Activated CD4-positive, CD25-positive, alpha-beta regulatory T cell treated with anti-CD3 and anti-CD28 coated beads, Interleukin-2, amount 50 U/mL, for 72 hours (primary cell): ENCODE measurements at regions not wholly inside any gene's neighbourhood (a gene's known extent, or its start where the extent isn't known, plus 50 kb on each side); places are given as distances from the start of the nearest gene placed in this dataset.

Experiments
- DNase-seq: peaks from one replicate; pipeline ENCODE4 v3.0.0; 2021

DNA sequence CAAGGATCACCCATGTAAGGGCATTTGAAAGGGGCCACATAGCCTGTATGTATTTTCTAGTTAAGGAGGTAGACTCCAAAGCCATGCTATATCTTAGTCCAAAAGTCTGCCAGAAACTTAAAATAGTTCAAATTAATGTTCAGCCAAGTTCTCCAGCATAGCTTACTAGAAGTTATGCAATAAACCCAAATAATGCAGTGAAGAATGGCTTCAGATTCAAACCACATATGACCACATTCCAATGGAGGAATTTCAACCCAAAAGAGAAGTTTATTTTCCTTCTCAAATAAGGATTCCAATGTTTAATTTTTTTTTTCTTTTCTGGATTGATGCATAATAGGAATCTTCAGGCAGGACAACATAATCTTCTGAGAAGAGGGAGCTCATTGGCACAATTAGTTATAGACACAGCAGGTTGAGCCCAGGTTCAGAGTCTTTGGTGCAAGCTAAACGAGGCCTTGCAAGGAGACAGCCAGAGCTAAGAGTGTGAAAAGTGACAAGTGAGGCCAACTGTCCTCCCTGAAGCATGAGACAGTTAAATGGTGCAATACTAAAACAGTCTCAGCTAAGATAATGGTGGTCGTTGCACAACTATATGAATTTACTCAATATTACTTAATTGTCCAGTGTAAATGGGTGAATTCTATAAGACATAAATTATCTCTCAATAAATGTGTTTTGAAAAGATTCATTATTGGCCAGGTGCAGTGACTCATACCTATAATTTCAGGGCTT, 598.8 kb upstream of the CDH4 start:
- no peak for DNase-seq

DNA sequence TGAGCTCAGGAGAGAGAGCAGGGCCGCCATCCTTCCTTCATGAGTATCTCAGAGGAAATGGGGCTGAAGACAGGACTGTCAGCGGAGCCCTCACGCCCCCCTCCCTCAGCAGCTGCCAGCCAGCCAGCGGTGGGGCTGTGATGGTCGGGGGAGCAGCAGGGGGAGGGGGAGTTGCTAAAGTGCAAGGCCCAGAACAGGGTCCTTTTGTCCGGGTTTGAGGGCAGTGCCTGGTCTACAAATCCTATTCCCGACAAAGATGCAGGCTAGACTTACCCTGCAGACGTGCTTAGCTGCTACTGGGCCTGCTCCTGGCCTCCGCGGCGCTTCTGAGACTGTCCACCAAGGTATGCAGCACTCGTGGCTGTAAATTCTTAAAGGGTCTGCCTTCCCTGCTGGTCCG, 593.4 kb upstream of the CDH4 start:
- DNase-seq: no peak

DNA sequence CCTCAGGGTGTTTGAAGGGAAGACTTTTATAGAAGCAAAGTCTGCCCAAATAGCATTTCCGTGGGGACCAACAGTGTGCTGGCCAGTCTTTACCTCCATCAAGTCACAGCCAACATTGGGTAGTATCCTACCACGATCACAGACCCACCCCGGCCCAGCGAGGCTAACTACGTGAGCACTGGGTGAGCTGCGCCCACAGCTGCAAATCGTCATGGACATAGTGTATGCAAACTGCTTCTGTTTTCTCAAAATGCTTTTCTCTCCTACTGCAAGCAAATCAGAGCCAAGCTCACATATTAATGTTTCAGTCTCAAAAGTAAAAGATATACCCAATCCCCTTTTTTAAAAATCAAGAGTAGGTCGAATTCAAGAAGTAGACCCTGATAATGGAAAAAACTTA, 592.8 kb upstream of the CDH4 start:
- DNase-seq: no peak

DNA sequence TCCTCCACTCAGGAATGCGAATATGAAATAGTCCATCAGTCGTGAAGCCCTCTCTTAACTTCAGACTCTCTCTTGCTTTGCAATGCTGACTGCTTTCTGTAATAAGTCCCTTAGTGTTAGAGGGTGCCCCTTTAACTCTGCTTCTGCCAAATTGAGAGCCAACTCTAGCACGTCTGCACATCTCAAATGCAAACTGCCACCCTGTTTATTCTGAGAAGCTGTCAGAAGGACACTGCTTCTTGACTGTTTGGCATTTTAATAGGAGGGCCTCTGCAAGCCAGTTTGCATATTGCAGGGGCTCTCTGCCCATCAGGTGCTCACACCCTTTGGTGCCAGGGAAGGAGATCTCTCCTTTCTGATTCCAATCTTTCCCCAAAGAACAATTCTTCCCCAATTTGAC, 589.8 kb upstream of the CDH4 start:
- DNase-seq: no peak

DNA sequence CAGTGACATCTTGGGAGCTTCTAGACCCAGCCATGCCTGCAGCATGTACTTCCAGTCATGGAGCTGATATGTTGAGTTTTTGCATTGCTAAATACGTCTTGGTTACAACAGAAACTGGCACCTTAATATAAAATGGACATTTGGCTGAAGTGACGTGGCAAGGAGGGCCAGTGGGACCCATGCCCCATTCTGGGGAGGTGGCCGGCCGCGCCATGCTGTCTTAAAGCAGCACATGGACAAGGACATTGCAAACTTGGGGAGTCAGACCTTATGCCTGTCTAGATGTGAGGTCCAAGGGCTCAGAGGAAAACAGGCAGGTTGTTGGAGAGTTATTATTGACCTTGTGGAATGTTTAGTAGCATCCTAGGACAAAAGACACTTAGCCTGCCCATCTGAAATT, 588.0 kb upstream of the CDH4 start:
- DNase-seq: no peak

DNA sequence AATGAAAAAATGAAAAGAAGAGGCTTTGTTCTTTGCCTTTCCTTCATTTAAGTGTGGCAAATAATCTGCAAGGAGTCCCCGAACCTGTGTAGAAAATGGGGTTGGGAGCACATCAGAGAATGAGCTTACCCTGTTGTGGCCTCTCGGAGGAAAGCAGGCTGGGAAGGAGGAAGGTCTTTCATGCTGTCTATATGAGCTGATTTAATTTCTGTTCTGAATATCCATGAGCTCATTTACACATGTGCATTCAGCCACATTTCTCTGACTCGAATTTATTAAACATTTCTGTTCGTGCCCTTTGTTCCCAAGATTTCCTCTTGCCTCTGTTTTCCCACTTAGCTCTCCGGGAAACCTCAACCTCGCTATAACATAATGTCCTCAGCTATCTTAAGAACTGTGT, 584.4 kb upstream of the CDH4 start:
- no peak for DNase-seq

DNA sequence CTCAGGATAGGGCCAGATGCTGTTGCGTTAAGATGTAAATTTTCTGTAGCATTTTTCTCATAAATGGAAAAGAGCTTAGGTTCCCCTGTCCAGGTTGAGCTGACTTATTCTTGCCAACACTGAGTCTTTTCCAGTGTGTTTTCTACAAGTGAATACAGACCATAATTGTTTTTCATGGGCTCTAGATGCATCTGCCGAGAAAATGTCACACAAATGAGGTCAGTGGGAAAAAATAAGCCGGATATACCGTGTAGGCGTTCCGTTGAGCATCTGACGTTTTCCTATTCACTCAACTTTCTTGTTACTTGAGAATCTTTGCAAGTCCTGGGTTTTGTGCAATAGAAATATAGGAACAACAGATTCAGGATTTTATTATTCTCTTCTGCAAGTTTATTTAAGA, 582.9 kb upstream of the CDH4 start:
- DNase-seq: no peak

DNA sequence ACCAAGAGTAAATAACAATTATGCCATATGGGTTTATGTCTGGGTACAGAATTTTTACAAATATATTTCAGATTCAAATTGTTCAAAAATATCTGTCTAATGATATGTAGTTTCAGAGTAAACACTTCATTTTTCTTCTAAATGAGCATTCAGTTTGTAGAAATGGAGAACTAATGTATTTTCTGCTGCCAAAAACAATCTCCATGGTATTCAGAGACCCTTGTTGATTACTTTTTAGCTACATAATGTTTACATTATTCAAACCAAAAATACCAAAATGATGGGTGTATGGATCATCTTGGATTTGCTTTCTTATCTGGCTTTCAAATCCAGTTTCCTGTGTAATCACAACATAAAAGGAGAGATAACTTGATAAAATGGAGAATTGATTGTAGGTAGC, 576.0 kb upstream of the CDH4 start:
- no peak for DNase-seq

DNA sequence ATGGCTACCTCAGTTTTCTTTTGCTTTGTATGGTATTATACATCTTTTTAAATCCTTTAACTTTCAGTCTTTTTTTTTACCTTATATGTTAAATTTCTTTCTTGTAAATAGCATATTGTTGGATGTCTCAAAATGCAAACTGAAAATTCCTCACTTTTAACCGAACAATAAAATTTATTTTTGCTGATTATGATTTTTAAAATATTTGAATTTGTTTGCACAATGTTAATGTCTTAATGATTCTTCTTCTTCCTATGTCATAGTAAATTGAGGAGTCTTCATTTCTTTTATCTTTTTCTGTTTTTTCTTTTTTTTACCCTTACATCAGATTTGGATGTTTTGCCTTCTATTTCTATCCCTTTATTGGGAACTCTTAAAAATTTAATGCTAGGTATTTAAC, 574.2 kb upstream of the CDH4 start:
- DNase-seq: no peak

DNA sequence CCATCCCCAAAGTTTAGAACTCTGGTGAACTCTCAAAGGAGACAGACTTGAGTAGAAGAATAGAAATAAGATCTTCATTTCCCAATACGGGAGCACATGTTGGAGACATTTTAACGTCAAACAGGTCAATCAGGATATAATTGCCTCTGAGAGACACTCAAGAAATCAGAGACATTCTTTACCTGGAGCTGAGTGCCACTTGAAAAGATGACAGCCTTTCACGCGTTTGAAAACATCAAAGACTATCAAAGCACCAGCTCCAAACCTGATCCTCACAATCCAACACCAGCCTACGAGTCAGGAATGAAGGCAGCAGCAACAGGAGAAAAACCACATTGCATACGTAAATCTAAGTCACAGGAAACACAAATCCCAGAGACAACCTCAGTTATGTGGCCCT, 571.5 kb upstream of the CDH4 start:
- no peak for DNase-seq

DNA sequence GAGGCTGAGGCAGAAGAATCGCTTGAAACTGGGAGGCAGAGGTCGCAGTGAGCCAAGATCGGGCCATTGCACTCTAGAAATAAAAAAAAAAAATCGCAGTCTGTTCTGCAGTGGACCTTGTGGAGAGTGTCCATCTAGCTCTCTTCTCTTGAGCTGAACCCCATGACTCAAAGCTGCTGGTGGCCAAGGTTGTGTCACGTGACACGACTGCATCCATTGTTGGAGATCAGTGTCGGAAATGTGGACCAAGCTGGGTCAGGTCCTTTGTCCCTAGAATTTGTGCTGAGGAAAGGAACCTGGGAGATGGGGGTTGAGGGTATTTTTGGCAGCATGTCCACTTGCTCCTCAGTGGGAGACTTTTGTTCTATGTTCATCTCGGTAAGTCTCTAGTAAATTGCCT, 564.8 kb upstream of the CDH4 start:
- no peak for DNase-seq

DNA sequence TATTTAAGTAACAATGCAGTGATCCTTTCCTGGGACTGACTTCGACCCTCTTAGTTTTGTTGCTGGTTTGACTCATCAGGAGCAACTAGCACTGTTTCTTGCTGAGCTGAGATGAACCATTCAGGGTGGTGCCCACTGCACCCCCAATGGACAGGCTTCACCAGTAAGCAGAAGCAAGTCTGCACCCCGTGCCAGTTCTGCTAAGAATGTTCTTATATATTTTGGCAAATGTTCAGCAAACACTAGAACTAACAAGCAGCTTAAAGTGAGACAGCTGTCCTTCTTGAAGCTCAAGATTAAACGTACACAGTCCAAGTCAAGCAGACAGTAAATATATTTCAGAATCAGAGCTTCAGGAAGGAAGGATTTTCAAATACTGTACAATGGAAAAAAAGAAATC, 561.3 kb upstream of the CDH4 start:
- no peak for DNase-seq

DNA sequence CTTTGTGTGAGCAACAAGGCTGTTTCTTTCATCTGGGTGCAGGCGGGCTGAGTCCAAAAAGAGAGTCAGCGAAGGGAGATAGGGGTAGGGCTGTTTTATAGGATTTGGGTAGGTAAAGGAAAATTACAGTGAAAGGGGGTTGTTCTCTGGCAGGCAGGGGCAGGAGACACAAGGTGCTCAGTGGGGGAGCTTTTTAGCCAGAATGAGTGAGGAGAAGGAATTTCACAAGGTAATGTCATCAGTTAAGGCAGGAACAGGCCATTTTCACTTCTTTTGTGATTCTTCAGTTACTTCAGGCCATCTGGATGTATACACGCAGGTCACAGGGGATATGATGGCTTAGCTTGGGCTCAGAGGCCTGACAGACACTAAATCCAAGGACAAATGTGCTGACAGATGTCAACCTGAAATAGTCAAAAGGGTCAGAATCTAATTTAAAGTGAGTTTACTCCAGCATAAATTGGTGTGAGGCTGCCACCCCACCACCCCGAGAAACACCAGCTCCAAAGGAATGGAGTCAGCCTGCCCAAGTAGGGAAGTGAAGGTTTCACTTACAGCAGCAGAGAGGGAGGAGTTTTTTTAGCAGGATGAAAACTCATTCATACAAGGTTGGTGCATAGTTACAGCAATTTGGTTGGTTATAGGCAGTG, 560.0 kb upstream of the CDH4 start:
- DNase-seq: no peak

DNA sequence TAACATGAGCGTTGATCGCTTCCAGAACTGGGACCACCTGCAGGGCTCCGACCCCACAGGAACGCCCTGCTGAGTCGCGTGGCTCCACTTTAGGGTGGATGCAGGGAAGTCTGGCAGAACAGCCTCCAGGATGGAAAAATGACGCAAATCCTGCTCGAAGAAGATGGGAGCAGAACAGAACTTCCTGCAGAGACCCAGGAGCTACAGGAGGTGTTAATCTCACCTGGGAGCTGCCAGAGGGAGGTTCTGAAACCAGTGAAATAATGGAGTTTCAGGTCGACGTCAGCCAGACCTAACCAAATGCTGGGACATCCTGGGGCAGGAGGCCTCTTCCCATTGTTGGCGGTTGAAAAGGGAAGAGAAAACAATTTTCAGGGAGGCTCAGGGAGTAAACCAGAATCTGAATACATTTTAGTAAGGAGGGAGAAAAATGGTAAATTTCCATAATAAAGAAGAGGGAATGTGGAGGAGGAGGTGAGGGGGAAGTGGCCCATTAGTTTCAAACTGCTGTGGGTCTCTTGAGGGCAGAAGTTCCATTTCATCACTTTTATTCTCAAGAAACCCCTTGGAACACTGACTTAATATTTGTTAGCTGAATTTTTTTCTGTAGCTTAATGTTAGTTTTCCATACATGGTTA, 558.4 kb upstream of the CDH4 start:
- DNase-seq: no peak

DNA sequence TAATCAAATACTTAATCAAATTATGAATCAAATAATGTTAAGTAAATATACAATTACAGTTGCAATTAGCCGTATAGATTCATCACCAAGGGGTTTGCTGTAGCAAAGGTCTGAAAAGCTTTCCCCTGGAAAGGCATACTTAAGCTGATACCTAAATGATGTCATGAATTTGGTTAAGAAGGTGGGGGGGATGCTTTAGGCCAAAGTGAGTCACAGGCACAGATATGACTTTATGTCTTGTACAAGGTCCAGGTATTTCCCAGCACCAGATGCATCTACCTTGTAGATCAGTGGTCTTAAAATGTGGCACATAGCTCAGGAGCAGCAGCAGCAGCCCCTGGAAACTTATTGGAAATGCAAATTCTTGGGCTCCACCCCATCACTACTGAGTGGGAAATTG, 557.3 kb upstream of the CDH4 start:
- DNase-seq: no peak

DNA sequence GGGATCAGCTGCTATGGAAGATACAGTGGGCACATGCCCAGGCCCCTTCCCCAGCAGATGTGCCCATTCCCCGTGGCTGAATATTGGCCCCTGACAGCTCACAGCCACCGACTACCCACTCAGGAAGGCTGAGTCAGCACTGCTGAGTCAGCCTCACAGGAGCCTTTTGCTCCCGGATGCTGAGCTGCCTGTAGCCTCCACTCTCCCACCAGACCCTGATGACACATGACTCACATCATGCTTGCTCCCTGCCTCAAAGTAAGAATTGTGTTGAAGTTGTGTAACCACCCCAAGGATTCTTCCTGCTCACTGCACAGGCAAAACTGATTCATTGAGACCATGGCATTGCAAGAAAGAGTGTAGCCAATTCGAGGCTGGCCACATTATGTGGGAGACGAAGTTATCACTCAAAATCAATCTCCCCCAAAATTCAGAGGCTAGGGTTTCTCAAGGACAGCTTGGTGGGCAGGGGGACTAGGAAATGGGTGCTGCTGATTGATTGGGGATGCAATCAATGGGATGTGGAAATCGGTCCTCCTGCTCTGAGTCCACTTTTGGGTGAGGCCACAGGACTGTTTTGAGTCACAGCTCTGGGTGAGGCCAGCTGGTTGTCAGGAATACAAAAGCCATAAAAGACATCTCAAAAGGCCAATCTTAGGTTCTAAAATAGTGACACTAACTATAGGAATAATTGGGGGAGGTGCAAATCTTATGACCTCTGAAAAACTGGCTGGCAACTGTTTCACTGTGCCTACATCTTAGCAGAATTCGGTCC, 556.6 kb upstream of the CDH4 start:
- no peak for DNase-seq

DNA sequence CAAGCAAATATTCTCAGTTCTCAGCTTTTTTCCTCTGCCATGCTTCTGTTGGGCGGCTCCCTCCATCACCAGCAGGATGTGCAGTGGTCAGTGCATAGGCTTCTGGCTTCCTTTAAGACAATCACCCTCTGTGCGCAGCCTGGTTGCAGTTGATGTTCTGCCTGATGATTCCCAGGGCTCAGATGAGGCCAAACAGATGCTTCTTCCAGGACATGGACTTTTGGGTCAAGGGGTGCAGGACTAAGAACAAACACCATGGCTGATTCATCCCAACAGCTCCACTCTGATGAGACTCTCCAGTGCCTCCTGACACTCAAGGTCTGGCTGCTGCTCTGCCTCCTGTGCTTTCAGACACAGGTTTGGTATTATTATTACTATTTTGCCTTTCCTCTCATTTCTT, 554.8 kb upstream of the CDH4 start:
- no peak for DNase-seq

DNA sequence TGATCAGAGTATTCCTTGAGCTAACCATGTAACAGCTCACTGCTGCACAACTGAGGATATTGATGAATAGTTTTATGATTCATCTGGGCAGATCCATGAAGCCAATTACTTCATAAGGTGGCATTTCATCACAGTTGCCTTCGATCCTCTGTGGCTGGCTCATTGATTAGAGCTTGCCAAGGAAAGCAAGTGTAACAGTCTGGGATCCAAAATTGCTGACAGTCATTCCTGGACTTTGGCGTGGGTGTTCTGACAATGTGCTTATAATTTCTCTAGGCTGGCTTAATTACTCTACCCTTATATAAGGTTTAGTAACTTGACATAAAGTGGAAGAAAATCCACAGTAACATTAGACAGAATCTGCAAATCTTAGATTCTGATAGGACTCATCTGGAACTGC, 551.3 kb upstream of the CDH4 start:
- no peak for DNase-seq

DNA sequence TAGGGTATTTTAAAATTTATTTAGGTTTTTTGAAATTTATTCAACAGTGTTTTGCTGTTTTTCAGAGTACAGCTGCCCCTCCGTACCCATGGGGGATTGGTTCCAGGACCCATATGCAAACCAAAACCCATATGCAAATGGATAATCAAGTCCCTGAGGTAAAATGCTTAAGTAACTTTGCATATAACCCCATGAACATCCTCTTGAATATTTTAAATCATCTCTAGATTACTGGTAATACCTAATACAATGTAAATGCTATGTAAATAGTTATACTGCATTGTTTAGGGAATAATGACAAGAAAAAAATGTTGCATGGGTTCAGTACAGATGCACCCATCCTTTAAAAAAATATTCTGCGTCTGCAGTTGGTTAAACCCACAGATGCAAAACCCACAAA, 547.9 kb upstream of the CDH4 start:
- DNase-seq: no peak

DNA sequence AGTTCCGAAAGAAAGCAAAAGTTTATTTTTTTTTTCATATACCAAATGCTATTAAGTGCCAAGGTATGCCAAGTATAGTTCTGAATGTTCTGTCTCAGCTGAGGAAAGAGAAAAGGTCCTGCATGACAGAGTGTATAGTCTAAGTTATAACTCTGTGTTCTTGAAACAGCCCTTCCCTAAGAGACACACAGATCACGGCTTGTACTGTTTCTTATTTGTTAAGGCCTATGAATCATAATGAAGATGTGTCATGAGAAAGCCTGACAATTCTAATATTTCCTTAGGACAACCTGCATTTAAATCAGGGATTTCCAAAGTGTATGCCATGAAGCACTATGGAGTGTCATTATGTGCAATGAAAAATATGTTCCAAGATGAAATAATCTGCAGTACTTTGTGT, 538.7 kb upstream of the CDH4 start:
- no peak for DNase-seq

DNA sequence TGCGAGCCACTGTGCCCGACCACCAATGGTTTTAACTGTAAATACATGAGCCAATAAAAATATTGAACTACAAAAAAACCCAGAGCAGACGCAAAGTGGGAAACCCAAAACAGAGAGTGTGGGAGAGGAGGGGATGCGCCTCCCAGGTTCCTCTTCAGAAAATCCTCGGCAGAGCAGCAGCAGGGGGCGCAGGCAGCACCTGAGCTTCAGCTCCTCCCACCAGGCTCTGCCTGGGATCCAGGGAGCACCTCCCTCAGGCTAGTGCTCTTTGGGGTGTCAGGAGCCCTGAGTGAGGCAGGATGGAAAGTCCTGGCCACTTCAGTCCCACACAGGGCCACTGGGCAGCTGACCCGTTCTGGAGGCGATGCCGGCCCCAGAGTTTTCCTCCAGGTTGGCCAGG, 536.9 kb upstream of the CDH4 start:
- no peak for DNase-seq

DNA sequence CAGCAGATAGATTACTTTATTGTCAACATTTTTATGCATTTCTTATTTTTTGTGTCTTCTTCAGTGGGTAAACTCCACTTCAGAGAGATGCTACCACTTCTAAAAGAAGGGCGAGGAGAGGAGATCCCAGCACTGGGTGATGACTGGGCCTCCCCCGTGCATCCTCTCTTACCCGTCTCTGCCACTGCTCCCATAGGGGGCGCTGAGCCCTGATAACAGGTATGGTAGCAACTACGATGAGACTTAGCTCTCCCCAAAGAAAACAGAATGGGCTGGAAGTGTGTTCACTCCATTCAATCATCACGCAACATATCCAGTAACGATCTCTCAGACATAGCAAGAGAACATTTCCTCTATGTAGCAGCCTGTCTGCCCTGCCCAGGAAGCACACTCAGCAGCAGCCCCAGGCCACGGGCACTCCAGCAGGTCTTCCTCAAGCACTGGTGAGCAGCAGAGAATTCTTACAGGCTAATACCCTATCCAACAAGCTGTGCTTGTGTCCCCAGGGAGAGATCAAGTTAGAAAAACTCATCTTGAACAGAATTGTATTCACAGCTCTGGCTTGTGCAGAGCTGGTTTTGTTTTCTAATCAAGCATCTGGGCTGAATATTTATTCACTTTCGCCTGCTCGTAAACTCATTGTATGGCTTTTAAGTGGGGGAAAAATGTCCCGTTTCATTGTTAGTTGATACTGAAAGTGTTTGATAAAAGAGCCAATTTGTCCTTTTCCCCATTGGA, 533.1 kb upstream of the CDH4 start:
- no peak for DNase-seq

DNA sequence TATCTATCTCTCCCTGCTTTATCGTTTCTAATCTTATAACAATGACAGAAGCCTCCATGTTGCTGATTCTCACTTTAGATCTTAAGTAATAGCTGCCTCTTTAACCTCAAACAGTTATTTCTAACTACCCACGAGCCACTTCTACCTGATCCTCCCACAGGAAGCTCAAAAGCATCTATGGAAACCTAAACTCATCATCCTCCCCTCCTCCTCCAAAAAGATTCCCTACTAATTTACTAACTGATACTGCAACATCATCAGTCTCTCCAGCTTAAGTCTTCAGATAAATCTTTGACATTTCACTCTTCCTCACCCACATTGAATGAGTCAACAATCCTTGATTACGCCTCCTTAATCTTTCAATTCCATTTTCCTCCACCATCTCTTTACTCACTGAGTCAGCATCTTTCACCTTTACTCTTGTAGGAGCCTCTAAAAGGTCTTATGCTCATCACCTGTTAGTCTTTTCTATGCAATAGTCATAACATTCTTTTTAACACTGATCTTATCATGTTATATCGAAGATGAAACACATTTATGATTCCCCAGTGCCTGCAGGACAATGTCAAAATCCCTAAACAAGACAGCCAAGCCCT, 526.7 kb upstream of the CDH4 start:
- no peak for DNase-seq
